A673 (cell line): ENCODE measurements at regions not wholly inside any gene's neighbourhood (a gene's known extent, or its start where the extent isn't known, plus 50 kb on each side); places are given as distances from the start of the nearest gene placed in this dataset.

ENCODE experiments used
- BruUV-seq: library from RNA; stranded (reverse); fragments of 400-500 nt; replicated peaks from 2 replicates; lab custom pipeline; 2021; lab: Mats Ljungman, UMichigan
- CTCF ChIA-PET: fragments of 300-600 bp; sonication (Branson Sonifier 250); formaldehyde crosslinking; loops from one replicate; lab custom pipeline; 2022; ENCODE audit warnings: antibody characterized with exemption; lab: Charles Lee
- POLR2A ChIA-PET: fragments of 300-600 bp; sonication (Branson Sonifier 250); formaldehyde crosslinking; loops from one replicate; lab custom pipeline; 2022; ENCODE audit warnings: antibody characterized with exemption; ENCODE audit not compliant: low non-redundant PET; lab: Charles Lee
- DNase-seq: peaks from one replicate; pipeline ENCODE4 v3.0.0-alpha.2; 2015; ENCODE audit warnings: low spot score
- H3K27ac ChIP-seq: fragments of 200-600 bp; sonication (generic); 2 replicates; pipeline ENCODE4 v1.5.1; 2016; ENCODE audit warnings: mixed run types, low read depth, mild to moderate bottlenecking, mixed read lengths, antibody characterized with exemption, low read length; ENCODE audit not compliant: poor library complexity, severe bottlenecking
- H3K27me3 ChIP-seq: fragments of 200-600 bp; sonication (generic); replicated peaks from 2 replicates; pipeline ENCODE4 v1.6.1; 2017; ENCODE audit warnings: mixed run types, low read depth, mild to moderate bottlenecking, mixed read lengths, antibody characterized with exemption, low read length; ENCODE audit not compliant: insufficient read depth, poor library complexity
- H3K36me3 ChIP-seq: fragments of 200-600 bp; sonication (generic); 2 replicates; pipeline ENCODE4 v1.6.1; 2016; ENCODE audit warnings: mixed run types, mild to moderate bottlenecking, mixed read lengths, antibody characterized with exemption, low read length; ENCODE audit not compliant: insufficient read depth, poor library complexity, severe bottlenecking
- H3K4me1 ChIP-seq: fragments of 200-600 bp; sonication (generic); 2 replicates; pipeline ENCODE4 v1.6.1; 2017; ENCODE audit warnings: mixed run types, mild to moderate bottlenecking, mixed read lengths, antibody characterized with exemption, low read length; ENCODE audit not compliant: insufficient read depth, poor library complexity, severe bottlenecking
- H3K4me3 ChIP-seq: fragments of 200-600 bp; sonication (generic); 2 replicates; pipeline ENCODE4 v1.5.1; 2016; ENCODE audit warnings: low read depth, mixed run types, mild to moderate bottlenecking, mixed read lengths, low read length; ENCODE audit not compliant: poor library complexity, severe bottlenecking
- H3K9me3 ChIP-seq: fragments of 200-600 bp; sonication (generic); 2 replicates; pipeline ENCODE4 v1.6.1; 2016; ENCODE audit warnings: mixed run types, low read depth, mild to moderate bottlenecking, mixed read lengths, antibody characterized with exemption, low read length; ENCODE audit not compliant: poor library complexity, severe bottlenecking
- EZH2 ChIP-seq: fragments of 200-600 bp; sonication (generic); IDR thresholded peaks from 2 replicates; pipeline ENCODE4 v1.6.1; 2017; ENCODE audit warnings: borderline replicate concordance, low read depth, mild to moderate bottlenecking, mixed read lengths, antibody characterized with exemption, low read length; ENCODE audit not compliant: poor library complexity, severe bottlenecking
- intact Hi-C: fragments of 100-400 bp; cut with micrococcal nuclease; formaldehyde crosslinking; loops from one replicate; pipeline ENCODE4 v1.10.0; 2022; ENCODE audit not compliant: unreplicated experiment
- TF ChIP-seq, protein P1 (sequence below): fragments of 300-800, 200-600 bp; sonication (generic); conservative IDR thresholded peaks from 2 replicates; pipeline ENCODE4 v1.5.1; 2017; ENCODE audit warnings: low read depth, mild to moderate bottlenecking, antibody characterized with exemption, low read length, moderate library complexity, mixed read lengths

DNA sequence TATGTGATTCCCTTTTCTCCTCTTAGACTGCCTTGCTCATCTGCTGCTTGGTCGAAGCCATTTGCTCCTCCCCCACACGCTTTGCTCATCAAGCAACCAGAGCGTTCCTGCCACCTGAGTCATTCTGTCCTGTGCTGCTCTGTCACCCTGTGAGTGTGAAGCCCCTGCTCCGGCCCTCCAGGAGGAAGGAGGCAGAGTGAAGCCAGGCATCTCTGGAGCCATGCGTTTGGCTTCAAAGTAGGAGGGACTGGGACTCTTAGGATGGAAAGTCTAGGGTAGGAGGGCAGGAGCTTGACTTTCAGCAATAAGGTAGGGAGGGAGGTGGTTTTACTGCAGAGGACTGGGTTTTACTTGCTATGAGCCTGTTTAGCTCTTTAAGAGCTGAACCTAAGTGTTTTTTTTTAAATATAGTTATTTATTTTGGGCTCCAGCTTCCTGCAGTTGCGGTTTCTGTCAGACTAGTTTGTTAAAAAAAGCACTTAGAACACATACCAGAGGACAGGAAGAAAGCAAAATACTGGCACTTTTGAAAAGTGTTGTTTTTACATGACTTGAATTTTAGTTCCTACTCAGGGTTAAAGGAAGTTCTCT, 63.6 kb downstream of the SPINK2 start:
- no peak overlapping the region for H3K4me3 ChIP-seq
- CTCF ChIA-PET, result no interaction called here
- POLR2A ChIA-PET, result no interaction called here
- intact Hi-C loops, result no loop called here
- H3K27me3 ChIP-seq, result no peaks in the 10 kb centered on the region
- H3K4me1 ChIP-seq, result no peaks in the 10 kb centered on the region
- TF ChIP-seq, protein P1, sequence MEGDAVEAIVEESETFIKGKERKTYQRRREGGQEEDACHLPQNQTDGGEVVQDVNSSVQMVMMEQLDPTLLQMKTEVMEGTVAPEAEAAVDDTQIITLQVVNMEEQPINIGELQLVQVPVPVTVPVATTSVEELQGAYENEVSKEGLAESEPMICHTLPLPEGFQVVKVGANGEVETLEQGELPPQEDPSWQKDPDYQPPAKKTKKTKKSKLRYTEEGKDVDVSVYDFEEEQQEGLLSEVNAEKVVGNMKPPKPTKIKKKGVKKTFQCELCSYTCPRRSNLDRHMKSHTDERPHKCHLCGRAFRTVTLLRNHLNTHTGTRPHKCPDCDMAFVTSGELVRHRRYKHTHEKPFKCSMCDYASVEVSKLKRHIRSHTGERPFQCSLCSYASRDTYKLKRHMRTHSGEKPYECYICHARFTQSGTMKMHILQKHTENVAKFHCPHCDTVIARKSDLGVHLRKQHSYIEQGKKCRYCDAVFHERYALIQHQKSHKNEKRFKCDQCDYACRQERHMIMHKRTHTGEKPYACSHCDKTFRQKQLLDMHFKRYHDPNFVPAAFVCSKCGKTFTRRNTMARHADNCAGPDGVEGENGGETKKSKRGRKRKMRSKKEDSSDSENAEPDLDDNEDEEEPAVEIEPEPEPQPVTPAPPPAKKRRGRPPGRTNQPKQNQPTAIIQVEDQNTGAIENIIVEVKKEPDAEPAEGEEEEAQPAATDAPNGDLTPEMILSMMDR, result no peak
- no peak for TF ChIP-seq EZH2
- no TSS peak for BruUV-seq
- no peak overlapping the region for H3K27ac ChIP-seq
- H3K9me3 ChIP-seq, result no peaks in the 10 kb centered on the region
- no peaks in the 10 kb centered on the region for H3K36me3 ChIP-seq
- no peak for DNase-seq

DNA sequence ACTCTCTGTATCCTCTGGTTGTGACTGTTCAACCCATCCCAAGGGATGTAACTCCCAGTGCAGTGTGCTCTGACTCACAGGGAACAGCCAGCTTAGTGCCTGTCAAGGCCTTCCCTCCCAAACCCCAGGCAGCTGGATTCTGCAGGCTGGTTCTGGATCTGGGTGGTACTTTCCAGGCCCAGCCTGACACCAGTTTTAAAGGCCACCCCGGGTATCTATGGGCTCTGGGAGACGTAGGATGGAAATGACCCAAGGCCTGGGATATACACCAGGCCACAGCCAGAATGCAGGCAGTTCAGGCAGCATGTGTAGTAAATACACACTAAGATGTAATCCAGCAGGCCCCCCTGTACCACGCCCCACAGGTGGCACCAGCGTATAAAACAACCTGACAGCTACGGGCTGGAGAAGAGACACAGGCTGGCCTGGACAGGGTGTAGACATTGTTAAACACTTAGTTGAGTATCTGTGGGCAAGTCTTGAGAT, 64.2 kb downstream of the SPINK2 start:
- TF ChIP-seq, protein P1, result no peak
- TF ChIP-seq EZH2, result no peak
- Histone ChIP-seq H3K27ac (no peak overlapping the region), H3K9me3 (no peaks in the 10 kb centered on the region), H3K4me3 (no peak overlapping the region), H3K36me3 (no peaks in the 10 kb centered on the region), H3K27me3 (no peaks in the 10 kb centered on the region), H3K4me1 (no peaks in the 10 kb centered on the region)
- no peak for DNase-seq
- ChIA-PET CTCF (no interaction called here), POLR2A (no interaction called here)
- no TSS peak for BruUV-seq
- intact Hi-C loops, result no loop called here

DNA sequence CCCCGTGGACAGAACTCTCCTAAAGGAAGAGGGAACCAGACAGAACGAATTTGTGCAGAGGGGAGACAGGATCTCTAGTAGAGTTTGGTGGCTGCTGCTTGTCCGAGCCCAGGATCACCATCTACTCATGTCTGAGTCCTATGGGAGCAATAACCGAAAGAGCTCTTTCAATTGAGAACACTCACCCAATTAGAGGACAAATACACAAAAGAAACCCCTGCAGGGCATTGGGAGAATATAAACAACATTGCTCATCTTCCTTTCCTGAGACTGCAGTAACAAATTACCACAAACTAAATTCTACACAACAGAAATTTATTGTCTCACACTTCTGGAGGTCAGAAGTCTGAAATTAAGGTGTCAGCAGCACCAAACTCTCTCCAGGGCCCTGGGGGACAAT, 65.6 kb downstream of the SPINK2 start:
- ChIA-PET POLR2A (no interaction called here), CTCF (no interaction called here)
- TF ChIP-seq EZH2, result no peak
- TF ChIP-seq, protein P1, result no peak

More for the DNA sequence above, 65.6 kb downstream of the SPINK2 start:
- H3K27ac ChIP-seq, result no peak overlapping the region
- H3K4me3 ChIP-seq, result no peak overlapping the region
- H3K9me3 ChIP-seq, result no peaks in the 10 kb centered on the region
- no TSS peak for BruUV-seq
- H3K36me3 ChIP-seq, result no peaks in the 10 kb centered on the region
- H3K4me1 ChIP-seq, result no peaks in the 10 kb centered on the region
- intact Hi-C loops, result no loop called here
- no peaks in the 10 kb centered on the region for H3K27me3 ChIP-seq
- DNase-seq, result peak; percentile 0
